ENCODE measurements at regions not wholly inside any gene's neighbourhood (a gene's known extent, or its start where the extent isn't known, plus 50 kb on each side); places are given as distances from the start of the nearest gene placed in this dataset.

- no peak overlapping the region for H2AFZ ChIP-seq (ENCODE audit: low read depth, low read length)
- no peaks in the 10 kb centered on the region for H3K79me2 ChIP-seq (ENCODE audit: insufficient read depth, low read length)
- H3K9ac ChIP-seq (ENCODE audit: low read depth, low read length), result no peak overlapping the region
- no peaks in the 10 kb centered on the region for H3K4me1 ChIP-seq (ENCODE audit: insufficient read depth, low read length)
- no peaks in the 10 kb centered on the region for H3K9me3 ChIP-seq (ENCODE audit: insufficient read depth, low read length, severe bottlenecking)
- H3K4me3 ChIP-seq (ENCODE audit: low read depth in 1 of 2, low read length in 2 of 2), result no peak overlapping the region
- no peak for DNase-seq
- no peak overlapping the region for H3K27ac ChIP-seq (ENCODE audit: low read length)
- no peaks in the 10 kb centered on the region for H4K20me1 ChIP-seq (ENCODE audit: insufficient read depth, low read length)
- no peaks in the 10 kb centered on the region for H3K36me3 ChIP-seq (ENCODE audit: insufficient read depth, low read length)
- H3K27me3 ChIP-seq (ENCODE audit: insufficient read depth, low read length, poor library complexity), result no peaks in the 10 kb centered on the region
- ATAC-seq (ENCODE audit: insufficient read depth, low read depth), result no peak
- no peak for TF ChIP-seq CTCF (IDR thresholded peaks at IDR 0.05; ENCODE audit: borderline replicate concordance, extremely low read depth, low read length, poor library complexity, severe bottlenecking)
- TF ChIP-seq EZH2 (IDR thresholded peaks at IDR 0.05; ENCODE audit: borderline replicate concordance, low read depth, low read length, severe bottlenecking), result no peak
- H3K4me2 ChIP-seq (ENCODE audit: insufficient read depth, low read length), result no peak overlapping the region
These were observed 348.9 kb upstream of the TRPC7 start for GRCh38 chr5:136714286-136714685.

- no peaks in the 10 kb centered on the region for H3K36me3 ChIP-seq (ENCODE audit: insufficient read depth, low read length)
- no peaks in the 10 kb centered on the region for H3K4me1 ChIP-seq (ENCODE audit: insufficient read depth, low read length)
- H3K79me2 ChIP-seq (ENCODE audit: insufficient read depth, low read length), result no peaks in the 10 kb centered on the region
- no peak overlapping the region for H3K27ac ChIP-seq (ENCODE audit: low read length)
- no peak overlapping the region for H2AFZ ChIP-seq (ENCODE audit: low read depth, low read length)
- ATAC-seq (ENCODE audit: insufficient read depth, low read depth), result no peak
- DNase-seq, result no peak
- no peaks in the 10 kb centered on the region for H3K27me3 ChIP-seq (ENCODE audit: insufficient read depth, low read length, poor library complexity)
- H4K20me1 ChIP-seq (ENCODE audit: insufficient read depth, low read length), result no peaks in the 10 kb centered on the region
- H3K4me2 ChIP-seq (ENCODE audit: insufficient read depth, low read length), result no peak overlapping the region
- H3K4me3 ChIP-seq (ENCODE audit: low read depth in 1 of 2, low read length in 2 of 2), result no peak overlapping the region
- H3K9ac ChIP-seq (ENCODE audit: low read depth, low read length), result no peak overlapping the region
- no peak for TF ChIP-seq EZH2 (IDR thresholded peaks at IDR 0.05; ENCODE audit: borderline replicate concordance, low read depth, low read length, severe bottlenecking)
- TF ChIP-seq CTCF (IDR thresholded peaks at IDR 0.05; ENCODE audit: borderline replicate concordance, extremely low read depth, low read length, poor library complexity, severe bottlenecking), result no peak
- no peaks in the 10 kb centered on the region for H3K9me3 ChIP-seq (ENCODE audit: insufficient read depth, low read length, severe bottlenecking)
These were observed 347.3 kb upstream of the TRPC7 start for GRCh38 chr5:136712628-136713027.

GRCh38 chr5:136710834-136711233, 345.5 kb upstream of the TRPC7 start:
- ATAC-seq (ENCODE audit: insufficient read depth, low read depth), result no peak
- H3K4me2 ChIP-seq (ENCODE audit: insufficient read depth, low read length), result no peak overlapping the region
- no peaks in the 10 kb centered on the region for H3K9me3 ChIP-seq (ENCODE audit: insufficient read depth, low read length, severe bottlenecking)
- H2AFZ ChIP-seq (ENCODE audit: low read depth, low read length), result no peak overlapping the region
- H3K4me1 ChIP-seq (ENCODE audit: insufficient read depth, low read length), result no peaks in the 10 kb centered on the region
- H3K4me3 ChIP-seq (ENCODE audit: low read depth in 1 of 2, low read length in 2 of 2), result no peak overlapping the region
- H3K27ac ChIP-seq (ENCODE audit: low read length), result no peak overlapping the region
- no peaks in the 10 kb centered on the region for H3K36me3 ChIP-seq (ENCODE audit: insufficient read depth, low read length)
- DNase-seq, result no peak
- H3K79me2 ChIP-seq (ENCODE audit: insufficient read depth, low read length), result no peaks in the 10 kb centered on the region
- TF ChIP-seq CTCF (IDR thresholded peaks at IDR 0.05; ENCODE audit: borderline replicate concordance, extremely low read depth, low read length, poor library complexity, severe bottlenecking) (no peak), EZH2 (IDR thresholded peaks at IDR 0.05; ENCODE audit: borderline replicate concordance, low read depth, low read length, severe bottlenecking) (no peak)
- H3K9ac ChIP-seq (ENCODE audit: low read depth, low read length), result no peak overlapping the region
- H3K27me3 ChIP-seq (ENCODE audit: insufficient read depth, low read length, poor library complexity), result no peaks in the 10 kb centered on the region
- no peaks in the 10 kb centered on the region for H4K20me1 ChIP-seq (ENCODE audit: insufficient read depth, low read length)

- Histone ChIP-seq H2AFZ (ENCODE audit: low read depth, low read length) (no peak overlapping the region), H3K27me3 (ENCODE audit: insufficient read depth, low read length, poor library complexity) (no peaks in the 10 kb centered on the region), H3K4me1 (ENCODE audit: insufficient read depth, low read length) (no peaks in the 10 kb centered on the region), H3K79me2 (ENCODE audit: insufficient read depth, low read length) (no peaks in the 10 kb centered on the region), H3K4me2 (ENCODE audit: insufficient read depth, low read length) (no peak overlapping the region), H3K36me3 (ENCODE audit: insufficient read depth, low read length) (no peaks in the 10 kb centered on the region), H4K20me1 (ENCODE audit: insufficient read depth, low read length) (no peaks in the 10 kb centered on the region), H3K9me3 (ENCODE audit: insufficient read depth, low read length, severe bottlenecking) (no peaks in the 10 kb centered on the region), H3K9ac (ENCODE audit: low read depth, low read length) (no peak overlapping the region), H3K27ac (ENCODE audit: low read length) (no peak overlapping the region), H3K4me3 (ENCODE audit: low read depth in 1 of 2, low read length in 2 of 2) (no peak overlapping the region)
- no peak for TF ChIP-seq CTCF (IDR thresholded peaks at IDR 0.05; ENCODE audit: borderline replicate concordance, extremely low read depth, low read length, poor library complexity, severe bottlenecking)
- TF ChIP-seq EZH2 (IDR thresholded peaks at IDR 0.05; ENCODE audit: borderline replicate concordance, low read depth, low read length, severe bottlenecking), result no peak
- ATAC-seq (ENCODE audit: insufficient read depth, low read depth) (no peak), DNase-seq (no peak)
These were observed 338.4 kb upstream of the TRPC7 start for GRCh38 chr5:136703706-136704105.

Data from DND-41 (cell line).